Kidney glomerular epithelial cell (primary cell): ENCODE measurements at regions not wholly inside any gene's neighbourhood (a gene's known extent, or its start where the extent isn't known, plus 50 kb on each side); places are given as distances from the start of the nearest gene placed in this dataset.
"Not testable (repeated sequence)": the region's sequence is repeated elsewhere in the genome, so short reads cannot be mapped to it uniquely, and the experiment has no call there.

Source experiments
- DNase-seq: peaks from one replicate; lab custom pipeline; 2025; lab: John Stamatoyannopoulos, UW

- not testable (repeated sequence) for DNase-seq
These were observed 402.3 kb upstream of the MIR17HG start for GRCh38 chr13:90945146-90945545.

- DNase-seq = not testable (repeated sequence)
These were observed 401.4 kb upstream of the MIR17HG start for GRCh38 chr13:90946125-90946524.

- peak; percentile 24 for DNase-seq
These were observed 399.5 kb upstream of the MIR17HG start for GRCh38 chr13:90947976-90948375.

GRCh38 chr13:90950160-90950559 is 397.3 kb upstream of the MIR17HG start:
- peak; percentile 42 for DNase-seq

- no peak for DNase-seq
These were observed 395.8 kb upstream of the MIR17HG start for GRCh38 chr13:90951663-90952062.

GRCh38 chr13:90952326-90952725 is 395.2 kb upstream of the MIR17HG start:
- no peak for DNase-seq

GRCh38 chr13:90954605-90955195 is 392.8 kb upstream of the MIR17HG start:
- no peak for DNase-seq

- no peak for DNase-seq
These were observed 391.5 kb upstream of the MIR17HG start for GRCh38 chr13:90956031-90956430.

GRCh38 chr13:90958866-90959265 is 388.6 kb upstream of the MIR17HG start:
- no peak for DNase-seq

GRCh38 chr13:90968166-90968904 is 379.2 kb upstream of the MIR17HG start:
- DNase-seq = peak; percentile 22

- DNase-seq = no peak
These were observed 373.1 kb upstream of the MIR17HG start for GRCh38 chr13:90974249-90974975.

- no peak for DNase-seq
These were observed 368.4 kb upstream of the MIR17HG start for GRCh38 chr13:90979059-90979458.

- no peak for DNase-seq
These were observed 362.7 kb upstream of the MIR17HG start for GRCh38 chr13:90984756-90985155.

- no peak for DNase-seq
These were observed 352.5 kb upstream of the MIR17HG start for GRCh38 chr13:90995001-90995400.

- DNase-seq = no peak
These were observed 351.9 kb upstream of the MIR17HG start for GRCh38 chr13:90995614-90996013.

GRCh38 chr13:90997951-90998350 is 349.5 kb upstream of the MIR17HG start:
- DNase-seq = no peak

- no peak for DNase-seq
These were observed 348.1 kb upstream of the MIR17HG start for GRCh38 chr13:90999401-90999800.

GRCh38 chr13:91001371-91001770 is 346.1 kb upstream of the MIR17HG start:
- DNase-seq = no peak

GRCh38 chr13:91014696-91015095 is 332.8 kb upstream of the MIR17HG start:
- DNase-seq = no peak

GRCh38 chr13:91017031-91017668 is 330.3 kb upstream of the MIR17HG start:
- DNase-seq = peak; percentile 44

- DNase-seq = no peak
These were observed 329.8 kb upstream of the MIR17HG start for GRCh38 chr13:91017669-91018053.

- DNase-seq = no peak
These were observed 326.9 kb upstream of the MIR17HG start for GRCh38 chr13:91020461-91021034.
